SJCRH30 (cell line): ENCODE measurements at regions not wholly inside any gene's neighbourhood (a gene's known extent, or its start where the extent isn't known, plus 50 kb on each side); places are given as distances from the start of the nearest gene placed in this dataset.
"Not testable (repeated sequence)": the region's sequence is repeated elsewhere in the genome, so short reads cannot be mapped to it uniquely, and the experiment has no call there.

Experiments used
- DNase-seq, 2 experiments: peaks; one replicate each; pipeline ENCODE4 v3.0.0-alpha.2; 2015 to 2020
- H3K27ac ChIP-seq: fragments of 250-450 bp; sonication (Bioruptor Pico); 2 replicates; pipeline ENCODE4 v1.5.1; 2020; ENCODE audit warnings: mild to moderate bottlenecking, moderate library complexity
- H3K27me3 ChIP-seq: fragments of 250-450 bp; sonication (Bioruptor Pico); 2 replicates; pipeline ENCODE4 v1.5.1; 2020; ENCODE audit warnings: mild to moderate bottlenecking, moderate library complexity
- H3K36me3 ChIP-seq: fragments of 250-450 bp; sonication (Bioruptor Pico); 2 replicates; pipeline ENCODE4 v1.5.1; 2020; ENCODE audit warnings: mild to moderate bottlenecking, moderate library complexity
- H3K4me1 ChIP-seq: fragments of 250-450 bp; sonication (Bioruptor Pico); 2 replicates; pipeline ENCODE4 v1.5.1; 2020; ENCODE audit warnings: mild to moderate bottlenecking, moderate library complexity
- H3K4me3 ChIP-seq: fragments of 250-450 bp; sonication (Bioruptor Pico); 2 replicates; pipeline ENCODE4 v1.5.1; 2020; ENCODE audit warnings: mild to moderate bottlenecking, moderate library complexity
- H3K9me3 ChIP-seq: fragments of 250-450 bp; sonication (Bioruptor Pico); replicated peaks from 2 replicates; pipeline ENCODE4 v1.5.1; 2020; ENCODE audit warnings: mild to moderate bottlenecking, moderate library complexity

GRCh38 chr7:152905949-152906348 is 146.4 kb downstream of the ACTR3B start:
- peaks cover 5% of the 10 kb centered on the region; the same call in 1 of the 2 replicates for H3K27me3 ChIP-seq
- no peaks in the 10 kb centered on the region for H3K9me3 ChIP-seq
- no peak overlapping the region for H3K4me3 ChIP-seq
- H3K27ac ChIP-seq: no peak overlapping the region
- no peaks in the 10 kb centered on the region for H3K4me1 ChIP-seq
- no peak for DNase-seq
- H3K36me3 ChIP-seq: no peaks in the 10 kb centered on the region

- Histone ChIP-seq H3K27ac (no peak overlapping the region), H3K27me3 (peaks cover 5% of the 10 kb centered on the region; the same call in 1 of the 2 replicates), H3K4me3 (no peak overlapping the region), H3K4me1 (no peaks in the 10 kb centered on the region), H3K9me3 (no peaks in the 10 kb centered on the region), H3K36me3 (no peaks in the 10 kb centered on the region)
- no peak for DNase-seq
Observed at GRCh38 chr7:152907042-152907761, 147.7 kb downstream of the ACTR3B start.

- peaks cover 5% of the 10 kb centered on the region; the same call in 1 of the 2 replicates for H3K27me3 ChIP-seq
- no peak overlapping the region for H3K27ac ChIP-seq
- H3K4me1 ChIP-seq: no peaks in the 10 kb centered on the region
- no peaks in the 10 kb centered on the region for H3K36me3 ChIP-seq
- no peak overlapping the region for H3K4me3 ChIP-seq
- no peak for DNase-seq
- 0 out of 2 replicates have a peak, but pooled peaks cover 3% of the 10 kb centered on the region for H3K9me3 ChIP-seq
Observed at GRCh38 chr7:152909280-152909679, 149.7 kb downstream of the ACTR3B start.

- Histone ChIP-seq H3K4me3 (no peak overlapping the region), H3K27me3 (peaks cover 5% of the 10 kb centered on the region; the same call in 1 of the 2 replicates), H3K4me1 (no peaks in the 10 kb centered on the region), H3K9me3 (0 out of 2 replicates have a peak, but pooled peaks cover 3% of the 10 kb centered on the region), H3K27ac (no peak overlapping the region), H3K36me3 (no peaks in the 10 kb centered on the region)
- DNase-seq: peak in 1 of 2 experiments; percentile 45
Observed at GRCh38 chr7:152909683-152910544, 150.4 kb downstream of the ACTR3B start.

GRCh38 chr7:152910545-152911225 is 151.1 kb downstream of the ACTR3B start:
- Histone ChIP-seq H3K27ac (no peak overlapping the region), H3K36me3 (no peaks in the 10 kb centered on the region), H3K27me3 (peaks cover 2% of the 10 kb centered on the region; the same call in 1 of the 2 replicates), H3K4me3 (no peak overlapping the region), H3K4me1 (no peaks in the 10 kb centered on the region), H3K9me3 (0 out of 2 replicates have a peak, but pooled peaks cover 3% of the 10 kb centered on the region)
- DNase-seq: no peak

GRCh38 chr7:152911226-152911560 is 151.6 kb downstream of the ACTR3B start:
- Histone ChIP-seq H3K36me3 (no peaks in the 10 kb centered on the region), H3K27ac (no peak overlapping the region), H3K27me3 (no peaks in the 10 kb centered on the region), H3K4me1 (no peaks in the 10 kb centered on the region), H3K9me3 (0 out of 2 replicates have a peak, but pooled peaks cover 3% of the 10 kb centered on the region), H3K4me3 (no peak overlapping the region)
- no peak for DNase-seq

- H3K9me3 ChIP-seq: 0 out of 2 replicates have a peak, but pooled peaks cover 3% of the 10 kb centered on the region
- no peaks in the 10 kb centered on the region for H3K27me3 ChIP-seq
- DNase-seq: no peak
- no peaks in the 10 kb centered on the region for H3K36me3 ChIP-seq
- H3K27ac ChIP-seq: no peak overlapping the region
- no peak overlapping the region for H3K4me3 ChIP-seq
- H3K4me1 ChIP-seq: no peaks in the 10 kb centered on the region
Observed at GRCh38 chr7:152911922-152912321, 152.4 kb downstream of the ACTR3B start.

- Histone ChIP-seq H3K4me3 (no peak overlapping the region), H3K9me3 (0 out of 2 replicates have a peak, but pooled peaks cover 3% of the 10 kb centered on the region), H3K27ac (no peak overlapping the region), H3K36me3 (no peaks in the 10 kb centered on the region), H3K4me1 (no peaks in the 10 kb centered on the region), H3K27me3 (no peaks in the 10 kb centered on the region)
- no peak for DNase-seq
Observed at GRCh38 chr7:152912511-152912910, 153.0 kb downstream of the ACTR3B start.

- Histone ChIP-seq H3K4me1 (no peaks in the 10 kb centered on the region), H3K36me3 (no peaks in the 10 kb centered on the region)
Observed at GRCh38 chr7:152913492-152913891, 153.9 kb downstream of the ACTR3B start.

GRCh38 chr7:152914014-152914844 is 154.7 kb downstream of the ACTR3B start:
- Histone ChIP-seq H3K4me3 (no peak overlapping the region), H3K27me3 (no peaks in the 10 kb centered on the region), H3K27ac (no peak overlapping the region), H3K9me3 (0 out of 2 replicates have a peak, but pooled peaks cover 3% of the 10 kb centered on the region), H3K4me1 (no peaks in the 10 kb centered on the region), H3K36me3 (no peaks in the 10 kb centered on the region)
- no peak for DNase-seq

More at GRCh38 chr7:152913492-152913891, 153.9 kb downstream of the ACTR3B start:
- DNase-seq: no peak
- Histone ChIP-seq H3K4me3 (no peak overlapping the region), H3K9me3 (0 out of 2 replicates have a peak, but pooled peaks cover 3% of the 10 kb centered on the region), H3K27ac (no peak overlapping the region), H3K27me3 (no peaks in the 10 kb centered on the region)

GRCh38 chr7:152914845-152915102 is 155.2 kb downstream of the ACTR3B start:
- not testable (repeated sequence) for H3K4me3 ChIP-seq, DNase-seq, H3K27me3 ChIP-seq, H3K27ac ChIP-seq, H3K36me3 ChIP-seq, H3K4me1 ChIP-seq, H3K9me3 ChIP-seq

- 0 out of 2 replicates have a peak, but pooled peaks cover 7% of the 10 kb centered on the region for H3K27me3 ChIP-seq
- no peaks in the 10 kb centered on the region for H3K9me3 ChIP-seq
- no peak overlapping the region for H3K27ac ChIP-seq
- H3K36me3 ChIP-seq: no peaks in the 10 kb centered on the region
- no peaks in the 10 kb centered on the region for H3K4me1 ChIP-seq
- no peak for DNase-seq
- H3K4me3 ChIP-seq: no peak overlapping the region
Observed at GRCh38 chr7:152922318-152923081, 162.9 kb downstream of the ACTR3B start.

GRCh38 chr7:152923711-152924110 is 164.2 kb downstream of the ACTR3B start:
- Histone ChIP-seq H3K4me1 (no peaks in the 10 kb centered on the region), H3K4me3 (no peak overlapping the region), H3K9me3 (no peaks in the 10 kb centered on the region), H3K27ac (no peak overlapping the region), H3K36me3 (no peaks in the 10 kb centered on the region), H3K27me3 (0 out of 2 replicates have a peak, but pooled peaks cover 7% of the 10 kb centered on the region)
- DNase-seq: no peak
